K562 (cell line): ENCODE measurements at regions not wholly inside any gene's neighbourhood (a gene's known extent, or its start where the extent isn't known, plus 50 kb on each side); places are given as distances from the start of the nearest gene placed in this dataset.

Experiments
- ATAC-seq: fragments of 200-7000 bp; cut with Tn5 transposase; 3 replicates; pipeline ENCODE4 v1.9.1; 2020; ENCODE audit warnings: moderate library complexity
- BruUV-seq: library from RNA; stranded (reverse); fragments of 400-500 nt; replicated peaks from 2 replicates; lab custom pipeline; 2021; lab: Mats Ljungman, UMichigan
- CTCF ChIA-PET: fragments of 300-600 bp; formaldehyde crosslinking; extraction: SDS; loops from one replicate; lab custom pipeline; 2021; ENCODE audit warnings: low intra/inter-chr PET ratio; lab: Yijun Ruan, JAX
- POLR2A ChIA-PET: fragments of 300-600, 350-650 bp; sonication (Branson Sonifier 250); formaldehyde crosslinking; extraction: SDS; loops from one replicate; lab custom pipeline; 2021; ENCODE audit warnings: antibody characterized with exemption, inconsistent platforms; lab: Yijun Ruan, JAX
- DNase-seq, 4 experiments: peaks; one replicate each; pipeline versions ENCODE4 v3.0.0 to v3.0.0-alpha.2; 2011 to 2018; ENCODE audit warnings: low spot score in 3 of 4, mixed read lengths in 3 of 4; ENCODE audit errors: extremely low read depth in 1 of 4
- FAIRE-seq: peaks from 2 replicates; lab custom pipeline; 2011; peaks lifted over from hg19 to GRCh38; lab: Jason Lieb, UNC
- H2AFZ ChIP-seq: 2 replicates; pipeline ENCODE4 v1.6.0; 2011; ENCODE audit warnings: low read depth, low read length, control low read depth, inconsistent platforms
- H3K27ac ChIP-seq: fragments of 200-600 bp; 3 replicates; pipeline ENCODE4 v1.8.0; 2011; ENCODE audit warnings: low read depth, mild to moderate bottlenecking, control low read depth, inconsistent platforms, low read length, moderate library complexity, mixed read lengths; ENCODE audit errors: extremely low read depth
- H3K27me3 ChIP-seq, 2 experiments: fragments of 300-600 bp in 1 of 2; 2 replicates in 1 of 2; 3 replicates in 1 of 2; pipeline versions ENCODE4 v1.6.0 to v1.8.0; 2011; ENCODE audit warnings: inconsistent platforms in 2 of 2, low read length in 2 of 2, mild to moderate bottlenecking in 1 of 2, mixed read lengths in 1 of 2, moderate library complexity in 1 of 2; ENCODE audit not compliant: control insufficient read depth in 2 of 2, insufficient read depth in 2 of 2
- H3K36me3 ChIP-seq: fragments of 300-600 bp; 3 replicates; pipeline ENCODE4 v1.8.0; 2011; ENCODE audit warnings: mild to moderate bottlenecking, low read length, inconsistent platforms; ENCODE audit not compliant: control insufficient read depth, insufficient read depth
- H3K4me1 ChIP-seq, 2 experiments: fragments of 200-600 bp in 1 of 2; replicated peaks in 1 of 2; 2 replicates in 1 of 2; 3 replicates in 1 of 2; pipeline versions ENCODE4 v1.5.1 to v1.8.0; 2011; ENCODE audit warnings: inconsistent platforms in 2 of 2, low read length in 2 of 2, mild to moderate bottlenecking in 1 of 2, mixed read lengths in 1 of 2, moderate library complexity in 1 of 2; ENCODE audit not compliant: control insufficient read depth in 2 of 2, insufficient read depth in 2 of 2
- H3K4me2 ChIP-seq: 2 replicates; pipeline ENCODE4 v1.6.1; 2011; ENCODE audit warnings: low read length, control low read depth, inconsistent platforms, mixed read lengths; ENCODE audit not compliant: insufficient read depth
- H3K4me3 ChIP-seq: fragments of 200-600 bp; sonication (generic), shearing (Covaris generic); 2 replicates; pipeline ENCODE4 v1.5.1; 2016; ENCODE audit warnings: control low read depth, inconsistent platforms
- H3K79me2 ChIP-seq: fragments of 200-600 bp; 3 replicates; pipeline ENCODE4 v1.8.0; 2011; ENCODE audit warnings: low read length, inconsistent platforms; ENCODE audit not compliant: control insufficient read depth, insufficient read depth
- H3K9ac ChIP-seq, 2 experiments: 2 replicates each; pipeline versions ENCODE4 v1.6.0 to v1.6.1; 2011; ENCODE audit warnings: low read depth in 2 of 2, low read length in 2 of 2, control low read depth in 1 of 2, inconsistent platforms in 1 of 2, mild to moderate bottlenecking in 1 of 2, mixed read lengths in 1 of 2; ENCODE audit not compliant: insufficient read depth in 1 of 2
- H3K9me1 ChIP-seq: one replicate; pipeline ENCODE4 v1.6.0; 2011; ENCODE audit warnings: inconsistent platforms, mild to moderate bottlenecking, low read length, moderate library complexity; ENCODE audit not compliant: control insufficient read depth, insufficient read depth
- H3K9me3 ChIP-seq: replicated peaks from 2 replicates; pipeline ENCODE4 v1.5.1; 2011; ENCODE audit warnings: low read depth, low read length, inconsistent platforms; ENCODE audit not compliant: control insufficient read depth, insufficient read depth
- H4K20me1 ChIP-seq: replicated peaks from 2 replicates; pipeline ENCODE4 v1.6.1; 2011; ENCODE audit warnings: low read length, inconsistent platforms, mixed read lengths; ENCODE audit not compliant: control insufficient read depth, insufficient read depth
- COPS2 ChIP-seq: fragments of 450-650 bp; conservative IDR thresholded peaks from 2 replicates; pipeline ENCODE4 v1.6.1; 2016; ENCODE audit warnings: mild to moderate bottlenecking, moderate library complexity
- EZH2 ChIP-seq: IDR thresholded peaks from 2 replicates; pipeline ENCODE4 v1.6.1; 2012; ENCODE audit warnings: low read depth, mild to moderate bottlenecking, inconsistent platforms, low read length, borderline replicate concordance
- NBN ChIP-seq: fragments of 450-650 bp; IDR thresholded peaks from 2 replicates; pipeline ENCODE4 v1.6.1; 2016; ENCODE audit warnings: low read depth, mild to moderate bottlenecking
- NUFIP1 ChIP-seq: fragments of 450-650 bp; IDR thresholded peaks from 2 replicates; pipeline ENCODE4 v1.6.1; 2018; ENCODE audit not compliant: partially characterized antibody
- ZNF511 ChIP-seq: sonication (generic); formaldehyde crosslinking; IDR thresholded peaks from 2 replicates; pipeline ENCODE4 v1.8.0; 2022; ENCODE audit warnings: mild to moderate bottlenecking, missing genetic modification reagents
- WGBS: fragments of 100-300 bp; shearing (Covaris generic); methylation state at CpG from one replicate; pipeline ENCODE4 v1.1.6; 2016; ENCODE audit warnings: low coverage, mixed read lengths; ENCODE audit not compliant: insufficient coverage; ENCODE audit errors: missing lambda C conversion rate; 5-methylcytosine and 5-hydroxymethylcytosine counted together
- in situ Hi-C: fragments of 300-500 bp; cut with MboI; formaldehyde crosslinking; loops from 4 replicates; pipeline ENCODE4 v1.15.0; 2018; ENCODE audit warnings: inconsistent platforms, mixed read lengths
- intact Hi-C: fragments of 100-400 bp; cut with micrococcal nuclease; formaldehyde crosslinking; loops from 2 replicates; pipeline ENCODE4 v1.14.2; 2022
- TF ChIP-seq, protein P1 (sequence below), 2 experiments: fragments of 450-650 bp in 1 of 2; sonication (generic) in 1 of 2; formaldehyde crosslinking in 1 of 2; IDR thresholded peaks in 1 of 2; conservative IDR thresholded peaks in 1 of 2; 2 replicates each; pipeline versions ENCODE4 v1.6.1 to v1.8.1; 2016 to 2023; ENCODE audit warnings: mild to moderate bottlenecking in 2 of 2, moderate library complexity in 2 of 2, inconsistent platforms in 1 of 2, missing genetic modification reagents in 1 of 2

DNA sequence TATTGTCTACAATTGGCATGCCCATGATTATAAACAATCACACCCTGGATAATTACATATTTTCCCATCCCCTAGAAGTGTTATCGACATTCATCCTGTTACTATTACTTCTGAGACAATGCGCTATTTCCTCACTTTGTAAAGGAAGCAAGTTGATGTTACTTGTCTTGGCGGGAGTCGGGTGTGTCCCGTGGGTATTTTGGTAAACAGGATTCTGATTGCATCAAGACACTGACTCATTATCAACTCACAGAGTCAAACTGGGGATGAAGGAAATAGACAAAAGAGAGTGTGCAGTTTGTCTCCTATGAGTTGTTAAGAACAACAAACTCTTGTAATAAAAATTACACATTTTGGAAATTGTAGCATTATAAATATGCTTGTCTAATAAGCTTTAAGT lies 142.7 kb downstream of the GALR1 start:
- no peak overlapping the region for H2AFZ ChIP-seq
- ATAC-seq: no peak
- no peaks in the 10 kb centered on the region for H3K27me3 ChIP-seq
- no peaks in the 10 kb centered on the region for H3K4me1 ChIP-seq
- in situ Hi-C loops (no loop called here), intact Hi-C loops (no loop called here)
- no peaks in the 10 kb centered on the region for H3K9me1 ChIP-seq
- H3K9ac ChIP-seq: no peak overlapping the region
- TF ChIP-seq COPS2 (no peak), NBN (no peak), ZNF511 (CRISPR knock-in tag) (no peak), EZH2 (no peak), NUFIP1 (no peak)
- TF ChIP-seq, protein P1, sequence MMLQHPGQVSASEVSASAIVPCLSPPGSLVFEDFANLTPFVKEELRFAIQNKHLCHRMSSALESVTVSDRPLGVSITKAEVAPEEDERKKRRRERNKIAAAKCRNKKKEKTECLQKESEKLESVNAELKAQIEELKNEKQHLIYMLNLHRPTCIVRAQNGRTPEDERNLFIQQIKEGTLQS (IDR thresholded peaks at IDR 0.05): no peak
- TF ChIP-seq, protein P1 (CRISPR knock-in tag; conservative IDR thresholded peaks at IDR 0.05): no peak
- H3K36me3 ChIP-seq: no peaks in the 10 kb centered on the region
- no peak overlapping the region for H3K4me3 ChIP-seq
- H3K27ac ChIP-seq: no peak overlapping the region
- H4K20me1 ChIP-seq: no peaks in the 10 kb centered on the region
- ChIA-PET CTCF (no interaction called here), POLR2A (interaction anchor here (0.6 kb wide), 1 partner anchor 563 kb away, joined by 3 read pairs; no protein-coding TSS in a partner anchor)
- H3K79me2 ChIP-seq: no peaks in the 10 kb centered on the region
- BruUV-seq: no TSS peak
- FAIRE-seq: no peak
- WGBS: 2% methylated on average over 5 of the region's 5 CpGs
- H3K4me2 ChIP-seq: no peak overlapping the region
- no peaks in the 10 kb centered on the region for H3K9me3 ChIP-seq
- DNase-seq: no peak
